Urinary bladder (tissue), 3 donors: ENCODE measurements at regions not wholly inside any gene's neighbourhood (a gene's known extent, or its start where the extent isn't known, plus 50 kb on each side); places are given as distances from the start of the nearest gene placed in this dataset.

Source experiments
- DNase-seq: peaks from one replicate; pipeline ENCODE4 v3.0.0-alpha.2; 2015; ENCODE audit errors: extremely low spot score
- H3K27ac ChIP-seq: one replicate; pipeline ENCODE4 v1.5.1; 2013; ENCODE audit warnings: low read depth, mild to moderate bottlenecking, moderate library complexity
- H3K36me3 ChIP-seq: one replicate; pipeline ENCODE4 v1.6.1; 2013; ENCODE audit warnings: mild to moderate bottlenecking, moderate library complexity; ENCODE audit not compliant: insufficient read depth
- H3K4me1 ChIP-seq: one replicate; pipeline ENCODE4 v1.6.1; 2013; ENCODE audit warnings: mild to moderate bottlenecking, moderate library complexity; ENCODE audit not compliant: insufficient read depth
- H3K4me3 ChIP-seq: one replicate; pipeline ENCODE4 v1.5.1; 2013; ENCODE audit warnings: low read depth, low read length
- WGBS: extraction: QIAGEN DNeasy Blood & Tissue Kit; methylation state at CpG from one replicate; pipeline ENCODE4 v1.1.7; 2013; 5-methylcytosine and 5-hydroxymethylcytosine counted together
- donor health status: healthy with polysubstance abuse.
- donor health status: healthy.

DNA sequence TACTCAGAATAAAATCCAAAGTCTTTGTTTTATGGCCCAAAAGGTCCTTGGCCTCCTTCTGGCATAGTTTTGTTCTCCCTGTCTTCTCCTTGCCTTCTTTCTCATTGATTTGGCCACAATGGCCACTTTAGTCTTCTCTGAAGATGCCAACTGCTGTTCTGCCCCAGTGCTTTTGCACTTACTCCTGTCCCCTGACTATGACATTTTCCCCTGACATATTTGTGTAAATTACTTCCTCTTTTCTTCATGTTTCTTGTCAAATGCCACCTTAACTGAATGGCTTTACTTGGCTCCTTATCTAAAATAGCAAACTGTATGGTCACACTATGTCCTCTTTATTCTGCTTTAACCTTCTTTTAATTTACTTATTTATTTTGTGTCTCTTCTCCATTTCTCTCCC, 484.7 kb upstream of the ARRDC3 start:
- no peaks in the 10 kb centered on the region for H3K36me3 ChIP-seq
- DNase-seq = no peak
- no peak overlapping the region for H3K4me3 ChIP-seq
- no peak overlapping the region for H3K27ac ChIP-seq
- H3K4me1 ChIP-seq = no peaks in the 10 kb centered on the region

DNA sequence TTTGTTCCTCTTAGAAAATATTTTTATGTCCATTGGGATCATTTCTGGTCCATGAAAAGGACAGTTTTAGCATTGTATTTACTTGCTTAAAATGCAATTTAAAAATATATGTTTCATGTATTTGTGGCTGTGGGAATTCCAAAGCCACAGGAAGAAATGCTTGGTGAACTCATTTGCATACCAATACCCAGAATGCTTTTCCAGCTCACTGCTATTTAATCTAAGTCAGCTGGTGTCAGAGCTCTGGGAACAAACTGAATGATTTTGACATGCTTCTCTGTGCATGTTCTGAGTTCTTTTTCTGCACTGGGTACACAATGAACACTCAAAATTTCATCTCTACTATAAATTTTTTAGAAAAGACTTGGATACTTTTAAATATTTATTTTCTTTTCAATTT, 482.8 kb upstream of the ARRDC3 start:
- no peak overlapping the region for H3K27ac ChIP-seq
- H3K4me1 ChIP-seq = no peaks in the 10 kb centered on the region
- no peak for DNase-seq
- no peak overlapping the region for H3K4me3 ChIP-seq
- no peaks in the 10 kb centered on the region for H3K36me3 ChIP-seq

DNA sequence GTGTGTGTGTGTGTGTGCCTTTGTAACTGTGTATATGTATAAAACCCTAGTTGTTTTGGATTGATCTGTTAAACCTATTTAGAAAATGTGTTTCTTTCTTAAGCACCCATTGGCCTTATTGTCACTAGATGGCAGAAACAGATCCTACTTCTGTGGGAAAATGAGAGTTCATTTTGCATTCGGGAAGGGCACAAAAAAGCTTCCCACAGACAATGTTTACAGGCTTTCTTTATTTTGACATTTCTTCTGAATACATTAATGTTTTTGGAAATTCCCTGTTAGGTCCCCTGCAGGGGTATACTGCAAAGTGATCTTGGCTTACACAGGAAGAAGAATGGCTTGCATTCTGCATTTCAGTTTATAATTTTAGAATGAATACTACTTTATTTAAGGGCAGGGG, 481.8 kb upstream of the ARRDC3 start:
- 12% methylated on average over 1 of the region's 1 CpG for WGBS
- Histone ChIP-seq H3K4me3 (no peak overlapping the region), H3K4me1 (no peaks in the 10 kb centered on the region), H3K27ac (no peak overlapping the region), H3K36me3 (no peaks in the 10 kb centered on the region)
- no peak for DNase-seq

DNA sequence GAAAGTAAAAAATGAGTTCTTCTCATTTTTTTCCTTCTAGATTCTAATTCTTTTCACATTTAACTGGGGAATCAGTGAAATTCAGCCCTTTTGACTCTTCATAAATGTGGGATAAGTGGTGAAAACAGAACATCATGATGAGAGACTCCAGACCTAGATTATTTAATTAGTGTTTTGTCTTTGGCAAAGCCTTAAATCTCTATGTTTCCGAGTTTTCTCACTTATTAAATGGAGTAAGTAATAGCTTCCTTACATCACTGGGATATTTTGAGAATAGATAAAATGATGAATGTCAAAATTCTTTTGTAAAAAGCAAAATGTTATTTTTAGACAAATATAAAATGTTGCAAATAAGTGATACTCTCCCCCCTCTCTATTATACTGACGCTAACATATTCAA, 468.6 kb upstream of the ARRDC3 start:
- Histone ChIP-seq H3K4me1 (no peaks in the 10 kb centered on the region), H3K36me3 (no peaks in the 10 kb centered on the region), H3K27ac (no peak overlapping the region), H3K4me3 (no peak overlapping the region)
- 67% methylated on average over 2 of the region's 2 CpGs for WGBS
- DNase-seq = no peak

GRCh38 chr5:91850031-91850430, 466.9 kb upstream of the ARRDC3 start:
- Histone ChIP-seq H3K36me3 (no peaks in the 10 kb centered on the region), H3K27ac (no peak overlapping the region), H3K4me3 (no peak overlapping the region), H3K4me1 (no peaks in the 10 kb centered on the region)
- DNase-seq = no peak
- 67% methylated on average over 2 of the region's 2 CpGs for WGBS

- no peak for DNase-seq
- no peaks in the 10 kb centered on the region for H3K4me1 ChIP-seq
- no peak overlapping the region for H3K27ac ChIP-seq
- H3K4me3 ChIP-seq = no peak overlapping the region
- 80% methylated on average over 3 of the region's 3 CpGs for WGBS
- H3K36me3 ChIP-seq = no peaks in the 10 kb centered on the region
These were observed 466.0 kb upstream of the ARRDC3 start for GRCh38 chr5:91849069-91849468.

GRCh38 chr5:91848453-91848852, 465.3 kb upstream of the ARRDC3 start:
- Histone ChIP-seq H3K27ac (no peak overlapping the region), H3K36me3 (no peaks in the 10 kb centered on the region), H3K4me3 (no peak overlapping the region), H3K4me1 (no peaks in the 10 kb centered on the region)
- 87% methylated on average over 3 of the region's 3 CpGs for WGBS
- DNase-seq = no peak

- no peaks in the 10 kb centered on the region for H3K36me3 ChIP-seq
- DNase-seq = no peak
- no peak overlapping the region for H3K27ac ChIP-seq
- H3K4me3 ChIP-seq = no peak overlapping the region
- H3K4me1 ChIP-seq = no peaks in the 10 kb centered on the region
These were observed 458.3 kb upstream of the ARRDC3 start for GRCh38 chr5:91841423-91841822.

DNA sequence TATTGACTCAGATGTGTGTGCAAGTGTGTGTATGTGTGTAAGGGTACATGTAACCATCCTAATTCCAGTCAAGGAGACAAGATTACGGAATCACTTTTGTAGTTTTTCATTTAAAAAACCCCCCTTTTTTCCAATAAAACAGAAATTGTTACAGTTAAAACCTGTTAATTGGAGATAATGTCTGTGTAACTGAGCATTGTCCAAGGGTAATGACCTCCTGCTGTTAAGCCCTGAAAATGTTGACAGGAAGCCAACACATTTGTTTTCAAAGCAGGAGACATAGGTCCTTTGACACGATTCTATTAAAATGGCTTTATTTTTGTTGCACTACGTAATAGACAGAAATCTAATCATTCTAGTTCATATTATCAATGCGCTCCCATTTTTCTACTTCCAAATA, 457.3 kb upstream of the ARRDC3 start:
- Histone ChIP-seq H3K4me3 (no peak overlapping the region), H3K4me1 (no peaks in the 10 kb centered on the region), H3K27ac (no peak overlapping the region), H3K36me3 (no peaks in the 10 kb centered on the region)
- 82% methylated on average over 4 of the region's 4 CpGs for WGBS
- no peak for DNase-seq

- no peak for DNase-seq
- H3K27ac ChIP-seq = no peak overlapping the region
- WGBS = 69% methylated on average over 4 of the region's 4 CpGs
- H3K4me3 ChIP-seq = no peak overlapping the region
- H3K36me3 ChIP-seq = no peaks in the 10 kb centered on the region
- no peaks in the 10 kb centered on the region for H3K4me1 ChIP-seq
These were observed 456.6 kb upstream of the ARRDC3 start for GRCh38 chr5:91839721-91840120.

DNA sequence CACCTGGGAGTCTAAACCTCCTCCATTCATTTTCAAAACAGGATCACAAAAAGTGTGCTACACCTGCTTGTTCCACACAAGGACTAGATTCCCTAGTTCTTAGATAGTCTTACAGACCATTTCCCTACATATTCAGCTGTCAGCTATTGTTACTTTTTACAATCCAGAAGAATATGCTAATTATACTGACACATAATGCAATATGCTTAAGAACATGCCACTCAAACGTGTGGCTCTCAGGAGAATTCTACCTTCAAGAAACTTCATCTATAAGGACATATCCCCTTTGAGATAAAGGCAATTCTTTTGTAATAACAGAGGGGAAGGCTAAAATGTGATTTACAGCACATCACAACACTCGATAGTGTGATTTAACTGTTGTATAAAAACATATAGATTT, 456.1 kb upstream of the ARRDC3 start:
- no peak overlapping the region for H3K27ac ChIP-seq
- 63% methylated on average over 2 of the region's 2 CpGs for WGBS
- no peak overlapping the region for H3K4me3 ChIP-seq
- no peaks in the 10 kb centered on the region for H3K4me1 ChIP-seq
- no peak for DNase-seq
- no peaks in the 10 kb centered on the region for H3K36me3 ChIP-seq

DNA sequence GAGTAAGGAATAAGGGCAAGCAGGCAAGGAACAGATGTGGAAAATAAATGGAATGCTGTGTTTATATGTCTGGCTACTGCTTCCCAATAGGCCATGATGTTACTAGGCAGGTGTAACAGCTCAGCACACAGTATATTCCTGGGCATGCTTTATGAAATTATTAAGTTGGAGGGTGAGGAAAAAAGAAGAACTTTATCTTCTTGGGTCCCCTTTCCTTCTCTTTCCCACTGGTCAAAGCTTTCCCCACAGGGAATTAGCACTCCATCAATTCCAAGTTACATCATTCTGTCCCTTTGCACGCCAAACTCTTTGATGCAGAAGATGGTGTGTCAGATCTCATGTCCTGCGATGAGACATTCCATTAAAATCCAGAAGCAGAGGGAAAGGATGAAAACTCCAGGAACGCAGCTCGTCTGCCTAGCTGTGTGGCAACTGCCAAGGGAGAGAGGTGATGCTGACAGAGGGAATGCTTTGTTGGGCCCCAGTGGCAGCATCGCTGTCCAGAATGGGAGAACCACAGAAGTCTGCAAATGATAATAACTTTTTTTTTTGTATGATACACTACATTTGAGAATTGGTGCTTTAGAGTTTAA, 447.3 kb upstream of the ARRDC3 start:
- Histone ChIP-seq H3K4me1 (no peaks in the 10 kb centered on the region), H3K4me3 (no peak overlapping the region), H3K36me3 (no peaks in the 10 kb centered on the region), H3K27ac (no peak overlapping the region)
- WGBS = 79% methylated on average over 5 of the region's 5 CpGs
- DNase-seq = no peak

GRCh38 chr5:91825618-91826017, 442.5 kb upstream of the ARRDC3 start:
- no peak overlapping the region for H3K4me3 ChIP-seq
- 67% methylated on average over 4 of the region's 4 CpGs for WGBS
- no peaks in the 10 kb centered on the region for H3K4me1 ChIP-seq
- no peak for DNase-seq
- no peak overlapping the region for H3K27ac ChIP-seq
- H3K36me3 ChIP-seq = no peaks in the 10 kb centered on the region

- no peaks in the 10 kb centered on the region for H3K4me1 ChIP-seq
- no peaks in the 10 kb centered on the region for H3K36me3 ChIP-seq
- H3K27ac ChIP-seq = no peak overlapping the region
- no peak overlapping the region for H3K4me3 ChIP-seq
- 89% methylated on average over 2 of the region's 2 CpGs for WGBS
- DNase-seq = no peak
These were observed 441.3 kb upstream of the ARRDC3 start for GRCh38 chr5:91824406-91824805.

GRCh38 chr5:91820874-91821273, 437.8 kb upstream of the ARRDC3 start:
- H3K36me3 ChIP-seq = no peaks in the 10 kb centered on the region
- H3K4me3 ChIP-seq = no peak overlapping the region
- DNase-seq = no peak
- H3K4me1 ChIP-seq = no peaks in the 10 kb centered on the region
- H3K27ac ChIP-seq = no peak overlapping the region
